HG02870 (cell line): ENCODE measurements at regions not wholly inside any gene's neighbourhood (a gene's known extent, or its start where the extent isn't known, plus 50 kb on each side); places are given as distances from the start of the nearest gene placed in this dataset.
"Not testable (repeated sequence)": the region's sequence is repeated elsewhere in the genome, so short reads cannot be mapped to it uniquely, and the experiment has no call there.

Experiments used
- ATAC-seq: cut with Tn5 transposase; IDR thresholded peaks from one replicate; pipeline ENCODE4 v1.9.1; 2021; ENCODE audit warnings: mild to moderate bottlenecking, moderate library complexity; ENCODE audit not compliant: unreplicated experiment

- no peak for ATAC-seq
Measured at GRCh38 chrX:94576367-94577004, 902.5 kb downstream of the FAM133A start.

- no peak for ATAC-seq
Measured at GRCh38 chrX:94600077-94600476, 926.1 kb downstream of the FAM133A start.

GRCh38 chrX:94612140-94612539 lies 938.1 kb downstream of the FAM133A start:
- no peak for ATAC-seq

- ATAC-seq, result no peak
Measured at GRCh38 chrX:94633237-94633636, 959.2 kb downstream of the FAM133A start.

GRCh38 chrX:94635003-94635402 lies 961.0 kb downstream of the FAM133A start:
- ATAC-seq, result no peak

- ATAC-seq, result no peak
Measured at GRCh38 chrX:94645726-94646125, 971.7 kb downstream of the FAM133A start.

- ATAC-seq, result no peak
Measured at GRCh38 chrX:94655180-94655579, 981.2 kb downstream of the FAM133A start.

GRCh38 chrX:94662689-94663088 lies 988.7 kb downstream of the FAM133A start:
- no peak for ATAC-seq

- no peak for ATAC-seq
Measured at GRCh38 chrX:94676285-94676684, 1002.3 kb downstream of the FAM133A start.

- no peak for ATAC-seq
Measured at GRCh38 chrX:94686071-94686470, 1012.1 kb downstream of the FAM133A start.

- no peak for ATAC-seq
Measured at GRCh38 chrX:94695910-94696309, 1021.9 kb downstream of the FAM133A start.

GRCh38 chrX:94704348-94705256 lies 1030.6 kb downstream of the FAM133A start:
- not testable (repeated sequence) for ATAC-seq

GRCh38 chrX:94721386-94721785 lies 1047.4 kb downstream of the FAM133A start:
- no peak for ATAC-seq

GRCh38 chrX:94722578-94722977 lies 1048.6 kb downstream of the FAM133A start:
- no peak for ATAC-seq

- ATAC-seq, result no peak
Measured at GRCh38 chrX:94742772-94743171, 1068.8 kb downstream of the FAM133A start.

- ATAC-seq, result no peak
Measured at GRCh38 chrX:94743478-94743877, 1069.5 kb downstream of the FAM133A start.

GRCh38 chrX:94744786-94745185 lies 1070.8 kb downstream of the FAM133A start:
- ATAC-seq, result no peak

- ATAC-seq, result no peak
Measured at GRCh38 chrX:94751611-94752010, 1077.6 kb downstream of the FAM133A start.

GRCh38 chrX:94752434-94753169 lies 1078.6 kb downstream of the FAM133A start:
- no peak for ATAC-seq

- ATAC-seq, result no peak
Measured at GRCh38 chrX:94758130-94758529, 1084.1 kb downstream of the FAM133A start.

- ATAC-seq, result no peak
Measured at GRCh38 chrX:94775640-94776039, 1101.6 kb downstream of the FAM133A start.

- no peak for ATAC-seq
Measured at GRCh38 chrX:94813541-94813940, 1139.5 kb downstream of the FAM133A start.
